ENCODE measurements at regions not wholly inside any gene's neighbourhood (a gene's known extent, or its start where the extent isn't known, plus 50 kb on each side); places are given as distances from the start of the nearest gene placed in this dataset.

DNA sequence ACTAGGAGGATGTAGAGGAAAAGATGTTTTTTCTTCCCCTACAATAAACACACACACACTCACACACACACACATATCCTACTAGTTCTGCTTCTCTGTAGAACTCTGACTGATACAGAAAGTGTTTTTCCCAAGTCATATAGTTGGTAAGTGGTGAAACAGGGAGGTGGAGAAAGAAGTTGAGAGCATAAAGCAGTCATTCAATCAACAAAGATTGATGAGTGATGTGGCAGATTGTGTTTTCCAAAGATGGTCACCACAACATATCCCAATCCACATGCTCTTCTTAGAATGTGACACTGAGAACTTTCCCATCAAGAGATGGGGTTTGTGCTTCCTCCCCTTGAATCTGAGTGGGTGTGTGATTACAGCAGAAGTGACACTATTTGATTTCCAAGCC lies 123.4 kb upstream of the ATP6AP2 start:
- H3K79me2 ChIP-seq (ENCODE audit: control insufficient read depth, insufficient read depth, low read length): no peaks in the 10 kb centered on the region
- ChIA-PET CTCF (no interaction called here), SMC1A (ENCODE audit: uncharacterized antibody, unreplicated experiment) (interaction anchor here (0.6 kb wide), 1 partner anchor 97 kb away, joined by 3 read pairs; no protein-coding TSS in a partner anchor), RAD21 (ENCODE audit: unreplicated experiment) (no interaction called here), POLR2A (no interaction called here)
- peaks cover 0 to 3% of the 10 kb centered on the region in 2 experiments; a peak in 2 of 4 replicates for H3K27me3 ChIP-seq (replicated peaks in 1 of 2; ENCODE audit: control insufficient read depth in 2 of 2, insufficient read depth in 2 of 2, low read length in 1 of 2)
- H3K4me1 ChIP-seq (ENCODE audit: control insufficient read depth, insufficient read depth, low read length): no peaks in the 10 kb centered on the region
- no peak for TF ChIP-seq DPF2 (IDR thresholded peaks at IDR 0.05)
- no peak for TF ChIP-seq IKZF1 (conservative IDR thresholded peaks at IDR 0.05)
- TF ChIP-seq, protein P1, sequence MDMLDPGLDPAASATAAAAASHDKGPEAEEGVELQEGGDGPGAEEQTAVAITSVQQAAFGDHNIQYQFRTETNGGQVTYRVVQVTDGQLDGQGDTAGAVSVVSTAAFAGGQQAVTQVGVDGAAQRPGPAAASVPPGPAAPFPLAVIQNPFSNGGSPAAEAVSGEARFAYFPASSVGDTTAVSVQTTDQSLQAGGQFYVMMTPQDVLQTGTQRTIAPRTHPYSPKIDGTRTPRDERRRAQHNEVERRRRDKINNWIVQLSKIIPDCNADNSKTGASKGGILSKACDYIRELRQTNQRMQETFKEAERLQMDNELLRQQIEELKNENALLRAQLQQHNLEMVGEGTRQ (IDR thresholded peaks at IDR 0.05; ENCODE audit: borderline replicate concordance, low read depth, low read length): no peak
- TF ChIP-seq STAT3 (IDR thresholded peaks at IDR 0.05; ENCODE audit: low read depth, low read length): no peak
- no peak for TF ChIP-seq JUNB (IDR thresholded peaks at IDR 0.05)
- TF ChIP-seq IKZF2 (IDR thresholded peaks at IDR 0.05): no peak
- no peak for TF ChIP-seq MTA3 (IDR thresholded peaks at IDR 0.05; ENCODE audit: borderline replicate concordance, low read length)
- no peak for TF ChIP-seq ZBTB11 (CRISPR knock-in tag; IDR thresholded peaks at IDR 0.05)
- no peak for TF ChIP-seq EZH2 (IDR thresholded peaks at IDR 0.05; ENCODE audit: borderline replicate concordance, control insufficient read depth, low read depth, low read length)
- in situ Hi-C loops (cut with MboI): no loop called here
- H3K36me3 ChIP-seq (ENCODE audit: control insufficient read depth in 2 of 2, insufficient read depth in 2 of 2, low read length in 1 of 2): no peaks in the 10 kb centered on the region
- no peaks in the 10 kb centered on the region for H4K20me1 ChIP-seq (ENCODE audit: control insufficient read depth, insufficient read depth)
- no TSS peak for BruUV-seq (replicated peaks)
- intact Hi-C loops (cut with micrococcal nuclease; ENCODE audit: unreplicated experiment): no loop called here
- H2AFZ ChIP-seq (ENCODE audit: control insufficient read depth, low read depth, low read length): no peak overlapping the region
- FAIRE-seq (no peak), ATAC-seq (no peak), DNase-seq (ENCODE audit: low read depth, low spot score) (no peak)
- no peaks in the 10 kb centered on the region; the same call in 2 of the 3 replicates for H3K9me3 ChIP-seq (replicated peaks; ENCODE audit: control insufficient read depth, insufficient read depth, low read length)
- H3K4me3 ChIP-seq: no peak overlapping the region
- no peak overlapping the region for H3K4me2 ChIP-seq (ENCODE audit: control insufficient read depth, insufficient read depth)
- H3K27ac ChIP-seq (ENCODE audit: control insufficient read depth, insufficient read depth): no peak overlapping the region
- no peak overlapping the region for H3K9ac ChIP-seq (ENCODE audit: control insufficient read depth, insufficient read depth, low read length)
